HepG2 (cell line): ENCODE measurements at regions not wholly inside any gene's neighbourhood (a gene's known extent, or its start where the extent isn't known, plus 50 kb on each side); places are given as distances from the start of the nearest gene placed in this dataset.

Experiments used
- ATAC-seq: fragments of 200-7000 bp; cut with Tn5 transposase; 3 replicates; pipeline ENCODE4 v1.9.1; 2020; ENCODE audit warnings: mild to moderate bottlenecking, moderate library complexity
- BruUV-seq: library from RNA; stranded (reverse); fragments of 400-500 nt; replicated peaks from 2 replicates; lab custom pipeline; 2021; lab: Mats Ljungman, UMichigan
- CTCF ChIA-PET: fragments of 300-600 bp; formaldehyde crosslinking; extraction: SDS; loops from one replicate; lab custom pipeline; 2021; ENCODE audit warnings: low total read pairs, inconsistent platforms, low intra/inter-chr PET ratio; lab: Yijun Ruan, JAX
- POLR2A ChIA-PET: fragments of 350-600 bp; sonication (Branson Sonifier 250); formaldehyde crosslinking; loops from one replicate; lab custom pipeline; 2020; ENCODE audit warnings: antibody characterized with exemption, inconsistent platforms; lab: Yijun Ruan, JAX
- DNase-seq: peaks from one replicate; pipeline ENCODE4 v3.0.0-alpha.2; 2015; ENCODE audit warnings: low spot score
- FAIRE-seq: peaks from 3 replicates; lab custom pipeline; 2011; peaks lifted over from hg19 to GRCh38; lab: Jason Lieb, UNC
- H2AFZ ChIP-seq: one replicate; pipeline ENCODE4 v1.6.1; 2011; ENCODE audit warnings: low read length, inconsistent platforms
- H3K27ac ChIP-seq: fragments of 300-600 bp; 3 replicates; pipeline ENCODE4 v1.8.0; 2011; ENCODE audit warnings: mixed run types, mild to moderate bottlenecking, mixed read lengths, low read length, inconsistent platforms; ENCODE audit not compliant: insufficient read depth; ENCODE audit errors: extremely low read length
- H3K27me3 ChIP-seq, 2 experiments: fragments of 200-600 bp in 1 of 2; 2 replicates in 1 of 2; 3 replicates in 1 of 2; pipeline versions ENCODE4 v1.6.0 to v1.8.0; 2011; ENCODE audit warnings: low read length in 2 of 2, mild to moderate bottlenecking in 2 of 2, moderate library complexity in 2 of 2, inconsistent platforms in 1 of 2; ENCODE audit not compliant: insufficient read depth in 2 of 2, control insufficient read depth in 1 of 2
- H3K36me3 ChIP-seq, 2 experiments: fragments of 200-600 bp in 1 of 2; replicated peaks in 1 of 2; 2 replicates in 1 of 2; 3 replicates in 1 of 2; pipeline versions ENCODE4 v1.5.1 to v1.8.0; 2011; ENCODE audit warnings: low read length in 2 of 2, inconsistent platforms in 1 of 2; ENCODE audit not compliant: insufficient read depth in 2 of 2, control insufficient read depth in 1 of 2
- H3K4me1 ChIP-seq: 2 replicates; pipeline ENCODE4 v1.5.1; 2012; ENCODE audit warnings: low read length, inconsistent platforms; ENCODE audit not compliant: insufficient read depth
- H3K4me2 ChIP-seq: 2 replicates; pipeline ENCODE4 v1.6.0; 2011; ENCODE audit warnings: low read depth, low read length, inconsistent platforms
- H3K4me3 ChIP-seq, 3 experiments: fragments of 200-600 bp in 1 of 3; sonication (generic), shearing (Covaris generic) in 1 of 3; replicated peaks in 1 of 3; 2 replicates each; pipeline ENCODE4 v1.5.1; 2011 to 2016; ENCODE audit warnings: low read length in 3 of 3, inconsistent platforms in 2 of 3, low read depth in 2 of 3, mild to moderate bottlenecking in 2 of 3, control low read depth in 1 of 3, mixed read lengths in 1 of 3; ENCODE audit not compliant: insufficient read depth in 1 of 3
- H3K79me2 ChIP-seq: one replicate; pipeline ENCODE4 v1.6.1; 2011; ENCODE audit warnings: low read length, inconsistent platforms; ENCODE audit not compliant: insufficient read depth
- H3K9ac ChIP-seq: 2 replicates; pipeline ENCODE4 v1.6.0; 2011; ENCODE audit warnings: mild to moderate bottlenecking, low read depth, low read length, inconsistent platforms; ENCODE audit not compliant: insufficient read depth
- H3K9me3 ChIP-seq: 2 replicates; pipeline ENCODE4 v1.5.1; 2012; ENCODE audit warnings: mild to moderate bottlenecking, low read length
- H4K20me1 ChIP-seq: 2 replicates; pipeline ENCODE4 v1.6.0; 2011; ENCODE audit warnings: inconsistent platforms, mild to moderate bottlenecking, low read length, moderate library complexity; ENCODE audit not compliant: insufficient read depth
- HMGXB4 ChIP-seq, 2 experiments: sonication (generic) in 1 of 2; formaldehyde crosslinking in 1 of 2; IDR thresholded peaks; 2 replicates each; pipeline versions ENCODE4 v1.4.0 to v1.6.1; 2018 to 2020; ENCODE audit warnings: missing genetic modification reagents in 2 of 2, borderline replicate concordance in 1 of 2, low read depth in 1 of 2, mild to moderate bottlenecking in 1 of 2, missing biosample characterization in 1 of 2
- NFE2L1 ChIP-seq: sonication (generic); formaldehyde crosslinking; IDR thresholded peaks from 2 replicates; pipeline ENCODE4 v1.4.0; 2020; ENCODE audit warnings: missing genetic modification reagents, mild to moderate bottlenecking, borderline replicate concordance
- RNF2 ChIP-seq: fragments of 450-650 bp; conservative IDR thresholded peaks from 2 replicates; pipeline ENCODE4 v1.6.1; 2016; ENCODE audit warnings: low read depth
- TP53 ChIP-seq: sonication (generic); formaldehyde crosslinking; conservative IDR thresholded peaks from 2 replicates; pipeline ENCODE4 v1.4.0; 2020; ENCODE audit warnings: missing genetic modification reagents
- ZNF251 ChIP-seq: sonication (generic); formaldehyde crosslinking; IDR thresholded peaks from 2 replicates; pipeline ENCODE4 v1.9.0; 2021; ENCODE audit warnings: mild to moderate bottlenecking, missing genetic modification reagents
- ZNF296 ChIP-seq: sonication (generic); formaldehyde crosslinking; conservative IDR thresholded peaks from 2 replicates; pipeline ENCODE4 v1.5.0; 2020; ENCODE audit warnings: mild to moderate bottlenecking, missing genetic modification reagents
- ZNF318 ChIP-seq: sonication (generic); formaldehyde crosslinking; IDR thresholded peaks from 2 replicates; pipeline ENCODE4 v1.4.0; 2020; ENCODE audit warnings: mild to moderate bottlenecking, missing genetic modification reagents
- WGBS: methylation state at CpG from one replicate; pipeline ENCODE4 v1.1.6; 2017; ENCODE audit warnings: low lambda C conversion rate; 5-methylcytosine and 5-hydroxymethylcytosine counted together
- in situ Hi-C: cut with HindIII; loops from 2 replicates; pipeline ENCODE4 v1.10.0; 2017; ENCODE audit warnings: low pct_unique_long_range_greater_than_20kb; ENCODE audit not compliant: extremely low pct_ligation_motif_present
- intact Hi-C: fragments of 100-400 bp; cut with micrococcal nuclease; formaldehyde crosslinking; loops from one replicate; pipeline ENCODE4 v1.10.0; 2022; ENCODE audit not compliant: unreplicated experiment

- H3K27me3 ChIP-seq, result no peaks in the 10 kb centered on the region
- no peaks in the 10 kb centered on the region for H3K36me3 ChIP-seq
- no peak overlapping the region for H3K4me2 ChIP-seq
- 21% methylated on average over 5 of the region's 5 CpGs for WGBS
- H2AFZ ChIP-seq, result no peak overlapping the region
- H3K79me2 ChIP-seq, result no peaks in the 10 kb centered on the region
- ChIA-PET CTCF (no interaction called here), POLR2A (no interaction called here)
- no TSS peak for BruUV-seq
- in situ Hi-C loops (no loop called here), intact Hi-C loops (no loop called here)
- H3K9ac ChIP-seq, result no peak overlapping the region
- H4K20me1 ChIP-seq, result no peaks in the 10 kb centered on the region
- no peak overlapping the region for H3K4me3 ChIP-seq
- no peak for DNase-seq
- TF ChIP-seq ZNF296 (CRISPR knock-in tag), result no peak
- TF ChIP-seq HMGXB4 (CRISPR knock-in tag; IDR thresholded peaks at IDR 0.05; ENCODE audit: borderline replicate concordance in 1 of 2, low read depth in 1 of 2), result no peak
- no peak for TF ChIP-seq TP53 (CRISPR knock-in tag)
- no peak for TF ChIP-seq RNF2
- H3K4me1 ChIP-seq, result no peaks in the 10 kb centered on the region
- no peak for ATAC-seq
- no peak for FAIRE-seq
- H3K27ac ChIP-seq, result no peak overlapping the region
- no peaks in the 10 kb centered on the region for H3K9me3 ChIP-seq
Measured at GRCh38 chr4:153962311-153963039, 173.6 kb upstream of the SFRP2 start.

- no peaks in the 10 kb centered on the region for H3K9me3 ChIP-seq
- H3K4me2 ChIP-seq, result no peak overlapping the region
- H4K20me1 ChIP-seq, result no peaks in the 10 kb centered on the region
- ATAC-seq, result no peak
- H3K79me2 ChIP-seq, result no peaks in the 10 kb centered on the region
- peaks cover 5% of the 10 kb centered on the region; the same call in 1 of the 2 replicates for H3K4me1 ChIP-seq
- in situ Hi-C loops (no loop called here), intact Hi-C loops (no loop called here)
- no peaks in the 10 kb centered on the region for H3K36me3 ChIP-seq
- no peak for DNase-seq
- ChIA-PET CTCF (no interaction called here), POLR2A (no interaction called here)
- no TSS peak for BruUV-seq
- no peak overlapping the region for H3K4me3 ChIP-seq
- FAIRE-seq, result no peak
- no peaks in the 10 kb centered on the region for H3K27me3 ChIP-seq
- no peak overlapping the region for H3K27ac ChIP-seq
- no peak overlapping the region for H2AFZ ChIP-seq
- no peak overlapping the region for H3K9ac ChIP-seq
- WGBS, result 16% methylated on average over 5 of the region's 5 CpGs
- no peak for TF ChIP-seq ZNF318 (CRISPR knock-in tag)
- no peak for TF ChIP-seq NFE2L1 (CRISPR knock-in tag)
- TF ChIP-seq ZNF251 (CRISPR knock-in tag), result no peak
Measured at GRCh38 chr4:153955327-153955726, 166.4 kb upstream of the SFRP2 start.
